Neural progenitor cell (in vitro differentiated cells): ENCODE measurements at regions not wholly inside any gene's neighbourhood (a gene's known extent, or its start where the extent isn't known, plus 50 kb on each side); places are given as distances from the start of the nearest gene placed in this dataset.

Source experiments
- EZH2 ChIP-seq: fragments of 200-600 bp; sonication (generic); IDR thresholded peaks from 2 replicates; pipeline ENCODE4 v1.6.1; 2017; ENCODE audit warnings: antibody characterized with exemption, mild to moderate bottlenecking, moderate library complexity
- TF ChIP-seq, protein P1 (sequence below): fragments of 200-600 bp; sonication (generic); IDR thresholded peaks from 2 replicates; pipeline ENCODE4 v1.5.1; 2017; ENCODE audit warnings: antibody characterized with exemption, mild to moderate bottlenecking

- TF ChIP-seq, protein P1, sequence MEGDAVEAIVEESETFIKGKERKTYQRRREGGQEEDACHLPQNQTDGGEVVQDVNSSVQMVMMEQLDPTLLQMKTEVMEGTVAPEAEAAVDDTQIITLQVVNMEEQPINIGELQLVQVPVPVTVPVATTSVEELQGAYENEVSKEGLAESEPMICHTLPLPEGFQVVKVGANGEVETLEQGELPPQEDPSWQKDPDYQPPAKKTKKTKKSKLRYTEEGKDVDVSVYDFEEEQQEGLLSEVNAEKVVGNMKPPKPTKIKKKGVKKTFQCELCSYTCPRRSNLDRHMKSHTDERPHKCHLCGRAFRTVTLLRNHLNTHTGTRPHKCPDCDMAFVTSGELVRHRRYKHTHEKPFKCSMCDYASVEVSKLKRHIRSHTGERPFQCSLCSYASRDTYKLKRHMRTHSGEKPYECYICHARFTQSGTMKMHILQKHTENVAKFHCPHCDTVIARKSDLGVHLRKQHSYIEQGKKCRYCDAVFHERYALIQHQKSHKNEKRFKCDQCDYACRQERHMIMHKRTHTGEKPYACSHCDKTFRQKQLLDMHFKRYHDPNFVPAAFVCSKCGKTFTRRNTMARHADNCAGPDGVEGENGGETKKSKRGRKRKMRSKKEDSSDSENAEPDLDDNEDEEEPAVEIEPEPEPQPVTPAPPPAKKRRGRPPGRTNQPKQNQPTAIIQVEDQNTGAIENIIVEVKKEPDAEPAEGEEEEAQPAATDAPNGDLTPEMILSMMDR = no peak
- TF ChIP-seq EZH2 = no peak
These were observed 312.0 kb downstream of the IRS1 start for GRCh38 chr2:226487573-226487972.
